ENCODE measurements at regions not wholly inside any gene's neighbourhood (a gene's known extent, or its start where the extent isn't known, plus 50 kb on each side); places are given as distances from the start of the nearest gene placed in this dataset.

DNA sequence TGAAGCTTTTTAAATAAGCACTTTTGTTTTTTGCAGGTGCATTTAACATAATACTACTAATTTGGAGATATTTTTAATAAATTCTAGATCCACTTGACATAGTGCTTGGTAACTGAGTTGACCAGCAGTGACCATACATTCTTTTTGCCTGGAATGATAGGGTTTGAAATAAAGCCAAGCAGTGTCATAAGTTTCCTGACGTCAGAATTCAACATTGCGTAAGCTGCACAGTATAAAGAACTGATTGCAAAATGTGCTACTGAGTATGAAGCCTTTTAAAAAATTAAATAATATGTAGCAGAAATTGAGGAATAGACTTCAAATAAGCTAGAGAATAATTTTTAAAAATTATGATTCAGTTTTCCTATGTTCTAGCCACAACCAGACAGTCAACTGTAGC, 454.6 kb upstream of the ARPP21 start:
- no peak for DNase-seq (ENCODE audit: low read depth)
- no peak overlapping the region for H3K4me3 ChIP-seq (ENCODE audit: low read depth, low read length)
- no peak for TF ChIP-seq CTCF (IDR thresholded peaks at IDR 0.05; ENCODE audit: insufficient read depth, low read length)

DNA sequence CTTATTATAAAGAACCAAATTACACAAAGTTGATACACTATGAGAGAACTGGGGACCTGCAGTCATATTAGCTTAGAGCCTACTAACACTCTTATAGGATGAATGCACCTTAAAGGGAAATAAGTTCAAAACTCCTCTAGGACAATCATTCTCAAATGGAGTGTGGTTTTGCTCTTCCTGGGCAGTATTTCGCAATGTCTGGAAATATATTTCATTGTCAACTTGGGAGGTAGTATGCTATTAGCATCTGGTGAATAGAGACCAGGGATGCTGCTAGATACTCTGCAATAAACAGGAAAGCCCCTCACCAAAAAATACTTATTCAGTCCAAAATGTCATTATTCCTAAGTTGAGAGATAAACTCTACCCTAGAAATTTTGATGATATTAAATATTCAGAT, 451.4 kb upstream of the ARPP21 start:
- H3K4me3 ChIP-seq (ENCODE audit: low read depth, low read length) = no peak overlapping the region
- DNase-seq (ENCODE audit: low read depth) = no peak
- TF ChIP-seq CTCF (IDR thresholded peaks at IDR 0.05; ENCODE audit: insufficient read depth, low read length) = no peak

GRCh38 chr3:35194666-35195065, 444.7 kb upstream of the ARPP21 start:
- no peak overlapping the region for H3K4me3 ChIP-seq (ENCODE audit: low read depth, low read length)
- no peak for DNase-seq (ENCODE audit: low read depth)
- TF ChIP-seq CTCF (IDR thresholded peaks at IDR 0.05; ENCODE audit: insufficient read depth, low read length) = no peak

DNA sequence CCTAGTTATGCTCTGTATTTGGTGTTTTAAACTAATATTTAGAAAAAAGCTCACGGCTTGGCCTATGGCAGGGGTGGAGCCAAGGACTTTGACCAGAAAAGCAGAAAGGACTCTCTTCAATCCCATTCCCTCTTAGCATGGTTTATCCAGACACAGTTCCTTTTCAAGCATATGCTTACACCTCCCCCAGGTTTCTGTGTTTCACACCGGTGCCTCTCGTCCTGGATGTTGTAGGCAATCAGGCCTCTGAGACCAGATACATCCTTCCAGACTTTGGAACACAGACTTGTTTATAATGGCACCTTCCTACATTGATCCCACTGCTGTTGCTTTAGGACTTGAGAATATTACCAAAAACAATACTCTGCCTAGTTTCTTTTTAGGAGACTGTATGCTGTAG, 440.5 kb upstream of the ARPP21 start:
- no peak overlapping the region for H3K4me3 ChIP-seq (ENCODE audit: low read depth, low read length)
- no peak for DNase-seq (ENCODE audit: low read depth)
- no peak for TF ChIP-seq CTCF (IDR thresholded peaks at IDR 0.05; ENCODE audit: insufficient read depth, low read length)

GRCh38 chr3:35200056-35200455, 439.3 kb upstream of the ARPP21 start:
- no peak overlapping the region for H3K4me3 ChIP-seq (ENCODE audit: low read depth, low read length)
- TF ChIP-seq CTCF (IDR thresholded peaks at IDR 0.05; ENCODE audit: insufficient read depth, low read length) = no peak
- no peak for DNase-seq (ENCODE audit: low read depth)

DNA sequence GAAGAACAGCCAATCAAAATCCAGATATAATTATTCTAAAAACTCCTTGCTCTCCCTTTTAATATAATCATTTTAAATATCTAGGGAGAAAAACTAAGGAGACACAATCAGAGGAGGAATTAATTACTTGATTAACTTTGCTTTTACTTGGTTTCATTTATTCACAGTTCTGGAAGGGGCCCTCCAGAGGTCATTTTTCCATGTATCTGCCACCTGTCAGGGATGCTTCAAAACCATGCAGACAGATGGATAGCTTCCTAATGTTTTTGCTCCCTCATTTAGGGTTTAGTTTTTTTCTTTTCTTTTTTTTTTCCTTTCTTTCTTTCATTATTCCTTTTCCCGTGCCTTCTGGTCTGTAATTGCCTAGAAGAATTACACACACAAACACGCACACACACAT, 438.1 kb upstream of the ARPP21 start:
- H3K4me3 ChIP-seq (ENCODE audit: low read depth, low read length) = no peak overlapping the region
- no peak for DNase-seq (ENCODE audit: low read depth)
- TF ChIP-seq CTCF (IDR thresholded peaks at IDR 0.05; ENCODE audit: insufficient read depth, low read length) = no peak
